GM23248 (cell line): ENCODE measurements at regions not wholly inside any gene's neighbourhood (a gene's known extent, or its start where the extent isn't known, plus 50 kb on each side); places are given as distances from the start of the nearest gene placed in this dataset.

Experiments
- EZH2 ChIP-seq: fragments of 200-600 bp; sonication (generic); IDR thresholded peaks from 2 replicates; pipeline ENCODE4 v1.6.1; 2018; ENCODE audit warnings: antibody characterized with exemption, mild to moderate bottlenecking; ENCODE audit not compliant: insufficient read depth, poor library complexity, severe bottlenecking
- EZH2phosphoT487 ChIP-seq: fragments of 200-600 bp; sonication (generic); IDR thresholded peaks from 2 replicates; pipeline ENCODE4 v1.6.1; 2018; ENCODE audit warnings: antibody characterized with exemption, moderate library complexity, mild to moderate bottlenecking, low read depth; ENCODE audit not compliant: insufficient read depth

GRCh38 chr5:8720506-8720905 is 825.4 kb downstream of the SEMA5A start:
- no peak for TF ChIP-seq EZH2
- TF ChIP-seq EZH2phosphoT487 = no peak
